ENCODE measurements at regions not wholly inside any gene's neighbourhood (a gene's known extent, or its start where the extent isn't known, plus 50 kb on each side); places are given as distances from the start of the nearest gene placed in this dataset.

DNA sequence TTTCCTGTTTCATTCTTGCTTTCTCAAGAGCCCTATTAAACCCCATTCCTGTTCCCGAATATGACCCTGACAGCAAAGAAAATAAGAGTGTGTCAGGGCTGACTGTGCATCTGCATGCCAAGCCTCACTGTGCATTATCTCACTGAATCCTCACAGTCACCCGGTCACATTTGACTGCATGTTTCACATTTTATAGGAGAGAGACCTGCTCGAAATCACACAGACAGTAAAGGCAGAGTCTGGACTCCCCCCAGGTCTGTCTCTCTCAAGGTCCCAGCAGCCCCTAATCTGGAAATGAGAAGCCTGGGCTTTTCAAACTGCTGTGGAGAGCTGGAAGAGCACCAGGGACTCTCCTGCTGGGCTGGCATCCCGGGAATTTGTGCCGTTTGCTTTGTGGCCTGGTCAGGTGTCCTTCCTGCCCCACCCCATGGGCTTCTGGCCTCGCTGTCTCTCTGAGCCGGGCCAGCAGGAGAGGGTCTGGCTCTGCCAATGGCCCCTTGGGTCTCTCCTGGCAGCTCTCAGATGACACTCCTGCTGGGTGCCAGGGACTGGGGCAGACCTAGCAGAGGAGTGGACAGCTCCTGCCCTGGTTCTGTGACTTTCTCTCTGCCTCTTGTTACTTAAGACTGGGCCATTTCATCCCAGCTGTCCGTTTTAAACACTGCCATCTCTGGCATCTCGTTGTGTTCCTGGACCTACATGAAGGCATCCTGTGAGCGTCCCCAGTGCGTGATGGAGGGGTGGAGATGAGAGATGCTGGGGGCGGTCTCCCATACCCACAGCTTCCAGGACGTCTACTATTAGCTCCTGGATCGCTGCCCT is 173.6 kb downstream of the ARHGAP12 start:
- no peak overlapping the region for H3K4me3 ChIP-seq
- H3K4me1 ChIP-seq: peaks cover 1 to 49% (median 9%) of the 10 kb centered on the region in 3 donors
- no peak for TF ChIP-seq EP300 (IDR thresholded peaks at IDR 0.05)
- no peak for TF ChIP-seq POLR2AphosphoS5 (IDR thresholded peaks at IDR 0.05)
- no peak for TF ChIP-seq POLR2A (IDR thresholded peaks at IDR 0.05)
- TF ChIP-seq, protein P1, sequence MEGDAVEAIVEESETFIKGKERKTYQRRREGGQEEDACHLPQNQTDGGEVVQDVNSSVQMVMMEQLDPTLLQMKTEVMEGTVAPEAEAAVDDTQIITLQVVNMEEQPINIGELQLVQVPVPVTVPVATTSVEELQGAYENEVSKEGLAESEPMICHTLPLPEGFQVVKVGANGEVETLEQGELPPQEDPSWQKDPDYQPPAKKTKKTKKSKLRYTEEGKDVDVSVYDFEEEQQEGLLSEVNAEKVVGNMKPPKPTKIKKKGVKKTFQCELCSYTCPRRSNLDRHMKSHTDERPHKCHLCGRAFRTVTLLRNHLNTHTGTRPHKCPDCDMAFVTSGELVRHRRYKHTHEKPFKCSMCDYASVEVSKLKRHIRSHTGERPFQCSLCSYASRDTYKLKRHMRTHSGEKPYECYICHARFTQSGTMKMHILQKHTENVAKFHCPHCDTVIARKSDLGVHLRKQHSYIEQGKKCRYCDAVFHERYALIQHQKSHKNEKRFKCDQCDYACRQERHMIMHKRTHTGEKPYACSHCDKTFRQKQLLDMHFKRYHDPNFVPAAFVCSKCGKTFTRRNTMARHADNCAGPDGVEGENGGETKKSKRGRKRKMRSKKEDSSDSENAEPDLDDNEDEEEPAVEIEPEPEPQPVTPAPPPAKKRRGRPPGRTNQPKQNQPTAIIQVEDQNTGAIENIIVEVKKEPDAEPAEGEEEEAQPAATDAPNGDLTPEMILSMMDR (IDR thresholded peaks at IDR 0.05): no peak
- no peaks in the 10 kb centered on the region for H3K9me3 ChIP-seq
- no peak for ATAC-seq
- H3K27ac ChIP-seq: peak overlapping the region in 1 of 4 donors; percentile 48
- H3K27me3 ChIP-seq: no peaks in the 10 kb centered on the region
- H3K36me3 ChIP-seq: no peaks in the 10 kb centered on the region
- WGBS, 2 donors (ENCODE audit: low coverage in 1 of 2): 42 to 74% methylated on average over 5 to 7 of the region's 14 CpGs

DNA sequence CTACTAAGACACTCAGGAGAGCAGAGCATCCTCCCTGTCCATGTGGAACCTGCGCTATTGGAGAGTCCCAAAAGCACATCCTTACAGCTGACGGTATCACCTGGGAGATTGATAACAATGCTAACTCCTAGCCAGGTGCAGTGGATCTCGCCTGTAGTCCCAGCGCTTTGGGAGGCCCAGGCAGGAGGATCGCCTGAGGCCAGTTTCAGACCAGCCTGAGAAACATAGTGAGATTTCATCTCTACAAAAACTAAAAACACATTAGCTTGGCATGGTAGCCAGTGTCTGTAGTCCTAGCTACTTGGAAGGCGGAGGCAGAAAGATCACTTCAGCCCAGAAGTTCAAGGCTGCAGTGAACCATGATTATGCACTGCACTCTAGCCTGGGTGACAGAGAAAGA is 174.9 kb downstream of the ARHGAP12 start:
- TF ChIP-seq EP300 (IDR thresholded peaks at IDR 0.05) (no peak), POLR2AphosphoS5 (IDR thresholded peaks at IDR 0.05) (no peak), POLR2A (IDR thresholded peaks at IDR 0.05) (no peak)
- TF ChIP-seq, protein P1 (IDR thresholded peaks at IDR 0.05): no peak
- H3K9me3 ChIP-seq: no peaks in the 10 kb centered on the region
- H3K27ac ChIP-seq: no peak overlapping the region
- no peaks in the 10 kb centered on the region for H3K27me3 ChIP-seq
- no peaks in the 10 kb centered on the region for H3K36me3 ChIP-seq
- ATAC-seq: no peak
- peaks cover 3 to 50% (median 18%) of the 10 kb centered on the region in 3 donors for H3K4me1 ChIP-seq
- WGBS, 2 donors (ENCODE audit: low coverage in 1 of 2): 100% methylated on average over 1 to 4 of the region's 6 CpGs
- no peak overlapping the region for H3K4me3 ChIP-seq

DNA sequence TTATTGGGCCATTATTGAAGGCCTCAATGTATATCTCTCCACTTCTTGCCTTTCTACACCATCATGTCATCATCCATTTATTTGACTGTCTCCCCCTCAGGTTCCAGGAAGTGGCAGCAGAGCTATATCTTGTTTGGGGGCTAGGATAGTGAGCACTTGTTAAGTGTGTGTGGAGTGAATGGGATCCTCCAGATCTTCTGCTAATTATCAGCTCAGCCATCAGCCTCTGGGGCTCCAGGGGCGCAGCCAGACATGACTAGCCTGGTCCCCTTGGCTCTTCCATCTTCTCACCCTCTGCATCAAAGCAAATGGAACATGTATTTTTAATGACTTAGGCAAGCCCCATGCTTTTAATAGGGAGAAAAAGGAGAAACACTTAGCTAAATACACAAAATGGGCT is 176.5 kb downstream of the ARHGAP12 start:
- no peak for ATAC-seq
- no peaks in the 10 kb centered on the region for H3K9me3 ChIP-seq
- TF ChIP-seq POLR2A (IDR thresholded peaks at IDR 0.05) (no peak), EP300 (IDR thresholded peaks at IDR 0.05) (no peak), POLR2AphosphoS5 (IDR thresholded peaks at IDR 0.05) (no peak)
- TF ChIP-seq, protein P1 (IDR thresholded peaks at IDR 0.05): no peak
- no CpG with 5 or more reads among the region's 1 CpG for WGBS, 2 donors (ENCODE audit: low coverage in 1 of 2)
- H3K4me3 ChIP-seq: no peak overlapping the region
- peaks cover 3 to 36% (median 18%) of the 10 kb centered on the region in 3 donors for H3K4me1 ChIP-seq
- H3K27ac ChIP-seq: no peak overlapping the region
- no peaks in the 10 kb centered on the region for H3K36me3 ChIP-seq
- no peaks in the 10 kb centered on the region for H3K27me3 ChIP-seq

DNA sequence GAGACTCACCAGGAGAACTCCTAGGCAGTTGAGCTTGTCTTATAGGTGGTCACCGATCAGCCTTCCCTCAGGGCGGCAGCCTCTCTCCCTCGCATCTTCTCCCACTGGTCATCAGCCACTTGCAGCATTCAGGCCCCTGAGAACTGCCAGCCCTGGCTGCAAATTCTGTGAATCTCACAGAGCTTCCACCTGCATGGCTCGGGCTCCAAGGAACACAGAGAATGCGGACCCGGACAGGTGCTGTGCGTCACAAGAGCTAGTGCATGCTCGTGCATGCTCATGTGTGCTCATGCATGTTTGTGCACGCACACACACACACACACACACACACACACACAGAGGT is 176.9 kb downstream of the ARHGAP12 start:
- no peaks in the 10 kb centered on the region for H3K27me3 ChIP-seq
- peak overlapping the region in 1 of 4 donors; percentile 62 for H3K27ac ChIP-seq
- H3K4me3 ChIP-seq: no peak overlapping the region
- no peaks in the 10 kb centered on the region for H3K36me3 ChIP-seq
- TF ChIP-seq, protein P1 (IDR thresholded peaks at IDR 0.05): no peak
- TF ChIP-seq EP300 (IDR thresholded peaks at IDR 0.05) (no peak), POLR2AphosphoS5 (IDR thresholded peaks at IDR 0.05) (no peak)
- peaks cover 3 to 33% (median 18%) of the 10 kb centered on the region in 3 donors for H3K4me1 ChIP-seq
- WGBS, 2 donors (ENCODE audit: low coverage in 1 of 2): 89 to 95% methylated on average over 4 to 5 of the region's 9 CpGs
- H3K9me3 ChIP-seq: no peaks in the 10 kb centered on the region
- no peak for ATAC-seq

Data from gastroesophageal sphincter (tissue), 4 donors.